ENCODE measurements at regions not wholly inside any gene's neighbourhood (a gene's known extent, or its start where the extent isn't known, plus 50 kb on each side); places are given as distances from the start of the nearest gene placed in this dataset.
"Not testable (repeated sequence)": the region's sequence is repeated elsewhere in the genome, so short reads cannot be mapped to it uniquely, and the experiment has no call there.

DNA sequence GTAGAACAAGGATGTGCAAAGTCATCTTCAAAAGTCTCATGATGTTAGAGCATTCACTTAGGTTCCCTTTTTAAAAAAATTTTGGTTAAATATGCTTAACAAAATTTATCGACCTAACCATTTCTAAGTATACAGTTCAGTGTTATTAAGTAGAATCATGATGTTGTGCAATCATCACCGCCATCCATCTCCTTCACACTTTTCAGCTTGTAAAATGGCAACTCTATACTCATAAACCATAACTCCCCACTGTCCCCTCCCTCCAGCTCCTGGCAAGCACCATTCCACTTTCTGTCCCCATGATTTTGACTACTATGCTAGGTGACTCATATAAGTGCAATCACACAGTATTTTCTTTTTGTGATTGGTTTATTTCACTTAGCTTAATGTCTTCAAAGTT is 895.0 kb downstream of the TBL1XR1 start:
- DNase-seq, result no peak

DNA sequence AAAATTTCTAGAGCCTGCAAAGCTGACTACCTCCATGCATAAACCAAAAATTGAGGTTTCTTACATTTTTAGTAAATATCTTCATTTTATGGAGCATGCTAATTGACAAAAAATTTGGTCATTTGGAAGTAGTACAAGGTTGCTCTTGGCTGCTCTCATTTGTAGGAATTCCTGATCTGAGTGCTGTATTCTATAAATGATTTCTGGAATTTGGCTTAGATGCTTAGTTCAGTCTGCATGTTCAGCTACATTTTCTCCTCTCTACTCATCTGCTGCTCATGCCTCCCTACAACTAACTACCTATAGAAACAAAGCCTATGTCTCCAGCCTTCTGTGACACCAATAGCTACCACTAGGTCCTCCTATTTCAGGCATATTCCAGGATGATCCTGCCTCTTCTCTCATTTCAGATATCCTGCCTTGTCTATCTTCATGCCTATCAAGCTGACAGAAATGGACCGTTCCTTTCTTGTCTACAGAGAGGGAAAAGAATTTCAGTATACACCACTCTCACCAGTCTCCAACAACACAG is 901.1 kb downstream of the TBL1XR1 start:
- DNase-seq, result no peak

DNA sequence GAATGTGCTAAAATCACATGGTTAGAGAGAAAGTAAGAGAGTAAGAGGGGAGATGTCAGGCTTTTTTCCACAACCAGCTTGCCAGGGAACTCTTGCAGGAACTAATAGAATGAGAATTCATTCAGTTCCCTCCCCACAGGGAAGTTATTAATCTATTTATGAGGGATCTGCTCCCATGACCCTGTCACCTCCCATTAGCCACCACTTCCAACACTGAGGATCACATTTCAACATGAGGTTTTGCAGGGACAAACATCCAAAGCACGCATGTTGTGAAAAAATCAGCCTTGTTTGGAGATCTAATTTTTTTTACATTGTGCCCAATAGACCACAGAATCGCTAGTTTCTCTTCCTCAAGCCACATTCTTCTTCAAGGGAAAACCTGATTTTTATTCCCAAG is 904.0 kb downstream of the TBL1XR1 start:
- DNase-seq, result no peak

DNA sequence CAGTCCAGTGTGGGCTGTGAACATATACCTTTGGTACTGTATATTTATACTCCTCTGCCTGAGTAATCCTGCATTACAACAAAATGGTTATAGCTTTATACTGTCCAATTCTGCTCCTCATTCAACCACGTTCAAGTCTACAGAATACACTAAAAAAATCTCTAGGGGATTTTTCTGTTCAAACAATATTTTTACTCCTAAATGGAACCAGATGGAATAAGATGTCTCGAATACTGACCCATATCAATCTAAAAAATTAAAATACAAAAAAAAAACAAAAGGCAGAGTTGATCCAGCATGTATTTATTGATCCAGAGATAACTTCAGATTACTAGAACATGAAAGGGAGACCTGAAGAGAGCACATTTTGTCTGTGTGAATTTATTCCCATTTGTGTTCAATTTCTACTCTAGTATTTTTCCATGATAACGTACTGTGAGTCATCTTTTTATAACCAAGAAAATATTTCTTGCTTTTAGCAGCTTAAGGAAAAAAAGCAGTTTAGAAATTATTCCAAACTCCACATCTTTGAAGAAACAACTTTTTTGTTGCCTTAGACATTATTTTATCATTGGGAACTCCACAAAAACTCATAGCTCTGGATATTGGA is 910.7 kb downstream of the TBL1XR1 start:
- no peak for DNase-seq

DNA sequence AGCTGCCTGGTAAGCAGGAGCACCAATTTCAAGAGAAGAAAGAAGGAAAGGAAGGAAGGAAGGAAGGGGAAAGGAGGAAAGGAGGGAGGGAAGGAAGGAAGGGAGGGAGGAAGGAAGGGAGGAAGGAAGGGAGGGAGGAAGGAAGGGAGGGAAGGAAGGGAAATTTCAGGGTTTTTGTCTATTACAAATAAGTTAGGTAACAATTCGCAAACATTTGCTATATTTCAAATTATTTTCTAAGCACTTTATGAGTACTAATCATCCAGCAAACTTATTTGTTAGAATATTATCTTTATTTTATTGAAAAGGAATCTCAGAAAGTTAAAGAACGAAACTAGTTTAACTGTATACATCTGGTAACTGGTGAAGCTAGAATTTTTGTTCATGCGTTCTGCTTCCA is 921.7 kb downstream of the TBL1XR1 start:
- no peak for DNase-seq

DNA sequence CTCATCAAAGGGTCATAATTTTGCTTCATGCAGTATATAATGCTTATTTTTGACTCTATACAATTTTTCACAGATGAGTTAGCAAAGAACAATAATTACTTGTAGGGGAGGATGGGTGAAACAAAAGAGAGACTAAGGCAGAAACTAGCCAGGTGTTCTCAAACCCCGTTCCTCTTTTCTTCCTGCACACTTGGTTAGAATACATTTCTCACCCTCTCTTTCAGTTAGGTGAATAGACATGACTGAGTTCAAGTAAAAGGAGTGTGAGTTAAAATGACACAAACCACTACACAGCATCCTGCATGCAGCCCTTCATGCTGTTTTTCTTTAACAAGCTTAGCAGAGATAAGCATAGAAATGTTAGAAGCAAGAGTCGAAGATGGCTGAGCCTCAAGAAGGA is 922.2 kb downstream of the TBL1XR1 start:
- DNase-seq, result no peak

DNA sequence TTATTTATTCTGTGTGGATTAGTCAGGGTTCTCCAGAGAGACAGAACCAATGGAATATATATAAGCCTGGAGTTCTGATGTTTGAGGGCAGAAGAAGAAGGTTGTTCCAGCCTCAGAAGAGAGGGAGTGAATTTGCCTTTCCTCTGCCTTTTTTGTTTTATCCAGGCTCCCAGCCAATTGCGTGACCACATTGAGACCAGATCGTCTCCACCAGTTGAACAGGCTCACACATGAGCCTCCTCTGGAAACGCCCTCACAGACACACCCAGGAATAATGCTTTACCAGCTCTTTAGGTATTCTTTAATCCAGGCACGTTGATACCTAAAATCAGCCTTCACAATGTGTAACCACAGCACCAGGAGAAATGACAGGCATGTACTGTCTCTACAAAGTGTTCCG is 923.1 kb downstream of the TBL1XR1 start:
- DNase-seq, result no peak

DNA sequence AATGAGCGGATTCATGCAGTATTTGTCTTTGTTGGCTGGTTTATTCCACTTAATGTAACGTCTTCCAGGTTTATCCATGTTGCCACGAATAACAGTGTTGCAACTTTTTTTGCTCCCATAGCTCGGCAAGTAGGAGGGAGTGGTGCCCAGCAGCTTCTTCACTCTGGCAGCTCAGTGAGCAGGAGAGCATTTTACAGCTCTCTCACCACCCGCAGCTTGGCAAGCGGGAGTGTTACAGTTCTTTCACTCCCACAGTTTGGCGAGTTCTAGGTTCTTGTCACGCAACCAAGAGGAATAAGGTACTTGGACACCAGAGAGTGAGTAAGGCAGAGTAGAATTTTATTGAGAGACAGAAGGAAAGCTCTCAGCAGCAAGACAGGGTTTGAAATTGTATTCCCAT is 935.2 kb downstream of the TBL1XR1 start:
- no peak for DNase-seq

DNA sequence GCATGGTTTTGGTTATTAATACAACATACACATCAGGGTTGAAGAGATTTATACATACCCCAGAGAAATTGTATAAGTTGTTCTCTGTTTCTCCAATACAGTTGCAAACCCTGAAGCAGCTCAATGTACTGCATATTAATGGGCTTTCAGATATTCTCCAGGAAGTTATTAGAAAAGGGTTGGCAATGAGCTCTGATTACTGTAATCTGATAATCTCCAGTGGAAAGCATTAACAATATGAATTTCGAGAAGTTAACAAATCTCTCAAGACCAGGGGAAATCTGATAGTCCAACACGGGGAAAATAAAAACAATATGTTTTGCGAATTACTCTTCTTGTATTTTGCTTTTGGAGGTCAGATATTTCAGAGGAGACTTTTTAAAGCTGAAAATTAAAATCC is 950.1 kb downstream of the TBL1XR1 start:
- DNase-seq, result no peak

DNA sequence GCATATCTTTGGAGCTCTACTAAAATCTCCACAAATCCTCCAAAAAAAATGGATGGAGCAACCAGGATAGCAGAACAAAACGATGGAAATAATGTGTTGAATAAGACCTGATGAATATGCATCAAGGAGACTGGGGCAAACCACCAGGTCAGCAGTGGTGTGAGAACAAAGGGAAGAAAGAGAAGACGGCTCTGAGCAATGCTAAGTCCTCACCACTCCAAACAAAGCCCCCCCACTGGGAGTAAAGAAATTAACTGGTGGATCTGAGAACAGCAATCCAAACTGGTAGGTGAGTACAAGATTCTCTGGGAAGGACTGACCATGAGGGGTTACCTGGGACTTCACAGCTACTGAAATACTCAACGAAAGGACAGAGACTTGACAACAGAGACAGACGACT is 977.3 kb downstream of the TBL1XR1 start:
- no peak for DNase-seq

DNA sequence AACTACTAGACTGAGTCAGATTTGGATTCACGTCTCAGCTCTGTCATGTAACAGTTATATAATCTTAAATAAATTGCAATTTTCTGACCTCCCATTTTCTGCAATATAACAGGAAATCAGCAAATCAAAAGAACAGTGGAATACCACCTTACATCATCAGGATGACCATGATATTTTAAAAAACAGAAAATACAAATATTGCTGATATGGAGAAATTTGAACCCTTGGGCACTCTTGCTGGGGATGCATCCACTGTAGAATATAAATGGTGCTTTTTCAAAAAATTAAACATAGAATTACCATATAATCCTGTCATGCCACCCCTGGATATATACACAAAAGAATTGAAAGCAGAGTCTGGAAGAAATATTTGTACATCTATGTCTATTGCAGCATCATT is 982.5 kb downstream of the TBL1XR1 start:
- DNase-seq, result no peak

DNA sequence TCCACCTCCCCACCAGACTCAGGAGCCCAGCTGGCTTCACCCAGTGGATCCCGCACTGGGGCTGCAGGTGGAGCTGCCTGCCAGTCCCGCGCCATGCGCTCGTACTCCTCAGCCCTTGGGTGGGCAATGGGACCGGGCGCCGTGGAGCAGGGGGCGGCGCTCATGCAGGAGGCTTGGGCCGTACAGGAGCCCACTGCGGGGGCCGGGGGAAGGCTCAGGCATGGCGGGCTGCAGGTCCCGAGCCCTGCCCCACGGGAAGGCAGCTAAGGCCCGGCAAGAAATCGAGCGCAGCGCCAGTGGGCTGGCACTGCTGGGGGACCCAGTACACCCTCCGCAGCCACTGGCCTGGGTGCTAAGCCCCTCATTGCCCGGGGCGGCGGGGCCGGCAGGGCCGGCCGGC is 984.0 kb downstream of the TBL1XR1 start:
- DNase-seq, result not testable (repeated sequence)

DNA sequence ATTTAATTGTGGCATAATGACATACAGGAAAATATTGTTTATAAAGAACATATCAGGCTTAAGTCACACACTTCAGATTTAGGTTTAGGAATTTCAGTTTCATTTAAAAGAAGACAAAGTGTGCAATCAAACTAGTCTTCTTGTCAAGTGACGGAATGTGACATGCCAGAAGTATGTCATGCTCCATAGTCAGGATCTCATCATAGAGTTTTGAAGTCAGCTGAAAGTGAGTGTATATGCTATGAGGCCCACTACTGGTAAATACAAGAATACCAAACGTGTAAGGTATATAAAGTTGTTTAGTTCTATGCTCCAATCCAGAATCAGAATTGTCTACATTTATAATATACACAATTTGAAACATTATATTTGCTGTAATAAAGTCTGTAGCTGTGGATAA is 988.4 kb downstream of the TBL1XR1 start:
- no peak for DNase-seq

DNA sequence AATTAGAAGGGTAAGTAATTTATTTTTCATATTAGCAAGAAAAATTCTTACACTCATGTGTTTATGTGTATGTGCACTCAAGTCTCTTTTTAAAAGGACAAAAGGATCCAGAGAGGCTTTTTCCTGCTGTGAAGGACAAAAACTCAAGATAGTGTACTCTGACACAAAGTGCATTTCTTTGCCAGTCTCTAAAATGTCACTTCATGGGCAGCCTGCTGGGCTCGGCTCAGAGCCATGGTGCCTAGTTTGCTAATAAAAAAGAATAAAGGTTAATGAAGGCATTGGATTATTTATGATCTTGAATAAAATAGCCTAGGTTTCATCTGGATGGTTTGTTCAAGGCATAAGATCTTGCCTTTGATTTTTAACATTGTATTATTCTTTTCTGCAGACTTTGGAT is 989.0 kb downstream of the TBL1XR1 start:
- no peak for DNase-seq

DNA sequence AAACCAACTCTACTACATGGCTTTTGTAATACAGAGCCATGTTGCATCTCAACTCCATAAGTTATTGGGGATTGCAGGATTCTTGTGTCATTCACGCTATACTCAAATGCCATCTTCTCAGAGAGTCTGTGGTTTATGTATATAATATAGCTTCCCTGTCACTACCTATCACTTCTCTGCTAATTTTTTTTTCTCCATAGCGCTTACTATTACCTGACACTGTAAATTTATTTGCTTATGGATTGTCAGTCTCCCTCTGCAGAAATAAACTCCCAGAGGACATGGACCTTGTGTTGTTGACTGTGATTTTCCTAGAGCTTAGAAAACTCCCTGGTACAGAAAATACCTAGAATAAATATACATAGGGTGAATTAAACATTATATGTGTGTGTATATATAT is 990.5 kb downstream of the TBL1XR1 start:
- DNase-seq, result no peak

DNA sequence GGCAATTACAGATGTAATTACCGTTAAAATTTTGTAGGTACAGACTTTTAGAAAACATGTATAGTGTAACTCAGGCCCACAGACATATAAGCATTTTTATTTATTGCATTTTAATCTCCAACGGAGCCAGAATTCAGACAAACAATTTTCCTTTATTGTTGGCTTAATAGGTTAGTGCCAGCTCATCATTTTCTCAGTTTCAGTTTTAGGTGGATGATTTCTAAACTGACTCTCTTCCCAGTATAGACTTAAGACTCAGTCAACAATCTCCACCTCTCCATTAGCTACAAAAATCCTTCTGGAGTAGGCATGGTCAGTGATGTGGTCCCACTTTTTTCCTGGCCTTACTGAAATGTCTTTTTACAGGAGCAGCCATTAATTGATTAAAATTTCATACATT is 994.6 kb downstream of the TBL1XR1 start:
- no peak for DNase-seq

DNA sequence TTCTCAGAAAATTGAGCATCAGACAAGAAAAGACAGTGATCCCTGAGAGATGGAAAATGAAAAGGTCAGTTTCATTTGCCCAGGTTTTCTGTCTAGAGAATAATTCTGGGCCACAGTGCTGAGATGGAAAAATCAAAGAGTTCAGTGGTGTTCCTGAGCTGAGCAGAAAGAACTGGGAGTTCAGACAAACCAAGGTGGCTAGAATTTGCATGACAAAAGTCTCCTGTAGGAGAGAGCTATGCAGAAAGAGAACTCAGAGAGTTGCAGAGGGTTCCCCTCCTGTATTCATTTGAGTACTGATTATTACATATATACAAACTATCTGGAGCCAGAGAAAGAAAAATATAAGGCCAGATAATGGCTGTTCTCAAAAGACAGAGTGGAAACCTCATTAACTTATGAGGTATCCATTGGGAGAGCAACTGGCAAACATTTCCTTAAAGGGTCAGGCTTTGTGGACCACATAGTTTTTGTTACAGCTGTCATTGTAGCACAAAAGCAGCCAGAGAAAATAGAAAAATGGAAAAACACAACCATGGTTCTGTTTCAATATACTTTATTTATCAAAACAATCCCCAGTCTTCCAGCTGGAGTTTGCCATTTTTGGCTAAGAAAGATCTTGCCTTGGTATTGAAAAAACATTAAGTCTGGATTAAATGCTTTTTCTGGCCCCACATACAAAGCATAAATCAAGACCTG is 1004.1 kb downstream of the TBL1XR1 start:
- no peak for DNase-seq

DNA sequence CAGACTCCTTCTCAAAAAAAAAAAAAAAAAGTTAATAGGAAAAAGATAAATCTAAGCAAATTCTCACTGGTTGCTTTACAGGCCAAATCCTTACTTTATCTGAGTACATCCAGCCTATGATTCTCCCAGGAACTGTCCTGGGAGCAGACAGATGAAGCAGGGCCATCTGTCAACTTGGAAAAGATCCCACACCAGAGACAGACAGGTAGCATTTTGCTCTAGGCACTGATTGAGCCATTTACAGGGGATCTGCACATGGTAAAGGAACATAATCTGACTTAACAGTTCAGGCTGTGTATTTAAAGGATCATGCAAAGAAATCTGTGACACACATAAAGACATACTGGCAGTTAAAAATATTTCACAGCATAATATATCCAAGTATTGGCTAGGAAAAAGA is 1006.5 kb downstream of the TBL1XR1 start:
- no peak for DNase-seq

DNA sequence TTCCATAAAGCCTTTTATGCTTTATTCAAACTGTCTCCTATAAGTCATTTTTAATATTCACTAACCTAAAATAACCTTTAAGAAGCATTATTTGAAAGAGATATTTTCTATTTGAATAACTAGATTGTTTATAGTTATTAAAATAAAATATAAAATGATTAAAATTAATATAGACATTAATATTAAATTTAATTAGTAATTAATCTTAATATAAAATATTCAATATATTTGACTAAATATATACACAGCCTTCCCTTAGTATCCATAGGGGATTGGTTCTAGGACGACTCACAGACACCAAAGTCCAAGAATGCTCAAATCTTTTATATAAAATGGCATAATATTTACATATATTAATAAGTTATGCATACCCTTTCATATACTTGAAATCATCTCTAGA is 1014.1 kb downstream of the TBL1XR1 start:
- no peak for DNase-seq

DNA sequence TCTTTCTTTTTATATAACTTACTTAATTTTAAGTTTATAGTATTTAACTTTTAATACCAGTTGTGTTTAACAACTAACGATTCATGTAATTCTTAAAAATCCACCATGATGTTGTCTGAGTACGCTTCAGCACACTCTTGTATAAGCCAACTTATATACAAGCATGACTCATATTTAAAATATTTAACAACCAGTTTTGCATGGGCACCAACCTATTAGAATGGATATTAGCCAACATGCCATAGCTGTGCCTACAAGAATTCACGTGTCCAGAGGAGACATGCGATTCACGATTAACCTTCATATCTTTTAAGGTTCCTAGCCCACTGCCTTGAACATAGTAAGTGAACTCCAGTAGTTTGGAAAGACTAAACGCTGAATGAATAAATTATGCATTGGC is 1023.2 kb downstream of the TBL1XR1 start:
- no peak for DNase-seq

DNA sequence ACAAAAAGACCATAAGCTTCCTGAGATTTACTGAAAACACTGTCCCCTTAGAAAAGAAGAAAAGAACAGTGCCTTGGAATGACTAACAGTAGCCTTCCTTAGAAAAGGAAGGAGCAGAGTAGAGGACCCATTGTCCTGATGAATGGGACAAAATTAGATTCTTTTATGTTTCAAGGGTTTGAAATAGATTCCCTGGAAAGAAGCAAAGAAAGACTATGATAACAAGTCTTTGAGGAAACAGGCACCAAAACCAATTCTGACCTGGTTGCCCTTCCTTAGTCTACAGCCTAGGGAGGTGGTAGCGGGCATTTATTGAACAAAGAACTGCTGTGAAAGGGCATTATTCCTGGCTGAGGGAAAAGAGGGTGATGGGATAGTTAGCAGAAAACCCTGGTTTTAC is 1024.8 kb downstream of the TBL1XR1 start:
- DNase-seq, result no peak

DNA sequence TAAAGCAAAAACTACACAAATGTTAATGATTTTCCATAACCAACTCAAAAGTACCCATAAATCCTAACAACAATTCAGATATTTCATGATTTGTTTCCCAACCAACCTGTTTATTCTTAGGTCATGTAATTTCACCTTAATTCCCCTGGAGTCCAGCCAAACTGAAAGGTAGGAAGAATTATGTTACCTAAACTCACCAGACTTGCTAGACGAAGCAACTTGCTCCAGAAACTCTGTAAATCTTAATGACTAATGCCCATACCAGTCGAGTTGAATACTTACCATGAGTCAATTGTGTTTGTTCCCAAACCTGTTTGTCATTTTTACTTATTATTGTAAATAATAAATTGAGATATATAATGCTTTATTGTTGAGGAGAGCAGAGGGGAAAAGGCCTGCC is 1030.0 kb downstream of the TBL1XR1 start:
- no peak for DNase-seq

DNA sequence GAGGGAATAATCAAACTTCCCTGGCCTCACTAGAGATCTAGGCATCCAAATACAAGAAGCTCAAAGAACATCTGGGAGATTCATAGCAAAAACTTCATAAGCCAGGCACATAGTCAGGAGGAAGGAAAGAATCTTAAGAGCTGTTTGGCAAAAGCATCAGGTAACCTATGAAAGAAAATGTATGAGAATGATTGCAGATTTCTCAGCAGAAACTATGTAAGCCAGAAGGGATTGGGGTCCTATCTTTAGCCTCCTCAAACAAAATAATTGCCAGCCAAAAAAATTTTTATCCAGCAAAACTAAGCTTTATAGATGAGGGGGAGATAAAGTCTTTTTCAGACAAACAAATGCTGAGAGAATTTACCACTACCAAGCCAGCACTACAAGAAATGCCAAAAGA is 1036.3 kb downstream of the TBL1XR1 start:
- DNase-seq, result no peak

DNA sequence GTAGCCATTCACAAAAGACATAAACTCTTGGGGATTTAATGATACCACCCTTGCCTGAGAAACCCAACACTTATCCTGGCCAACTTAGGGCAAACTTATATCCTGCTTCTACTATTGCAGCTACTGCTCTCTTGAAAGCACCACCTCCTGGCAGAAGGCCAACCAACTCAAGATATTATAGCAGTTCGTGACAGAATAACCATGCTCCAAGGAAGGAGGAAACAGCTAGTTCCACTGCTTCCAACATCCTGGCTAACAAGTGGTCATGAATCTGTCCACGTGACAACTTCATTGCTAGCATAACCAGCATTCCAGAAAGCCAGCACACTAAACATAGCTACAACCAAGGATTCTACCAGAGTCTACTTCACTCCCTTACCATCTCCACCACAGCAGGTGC is 1037.5 kb downstream of the TBL1XR1 start:
- DNase-seq, result no peak

DNA sequence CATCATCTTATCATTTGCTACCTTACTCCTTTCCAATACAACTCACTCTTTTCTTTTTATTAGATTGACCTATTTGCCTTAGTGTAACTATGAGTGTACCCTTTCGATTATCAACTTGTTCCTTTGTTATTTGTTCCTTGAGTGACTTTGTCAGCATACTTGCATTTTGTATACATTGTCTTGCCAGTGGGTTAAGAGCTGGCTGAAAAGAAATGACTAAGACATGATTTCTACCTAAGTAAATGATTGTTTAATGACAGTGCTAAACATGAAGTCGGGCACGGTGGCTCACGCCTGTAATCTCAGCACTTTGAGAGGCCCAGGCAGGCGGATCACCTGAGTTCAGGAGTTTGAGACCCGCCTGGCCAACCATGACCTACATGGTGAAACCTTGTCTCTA is 1042.3 kb downstream of the TBL1XR1 start:
- DNase-seq, result no peak
